ENCODE measurements at regions not wholly inside any gene's neighbourhood (a gene's known extent, or its start where the extent isn't known, plus 50 kb on each side); places are given as distances from the start of the nearest gene placed in this dataset.

GRCh38 chr22:48584170-48584569, 1243.5 kb downstream of the BRD1 start:
- ChIA-PET POLR2A (no interaction called here), CTCF (ENCODE audit: low intra/inter-chr PET ratio, low total read pairs) (no interaction called here)
- Histone ChIP-seq H2AFZ (ENCODE audit: low read length) (no peak overlapping the region), H3K79me2 (ENCODE audit: insufficient read depth, low read length) (no peaks in the 10 kb centered on the region), H3K4me3 (replicated peaks in 1 of 3; ENCODE audit: insufficient read depth in 1 of 3, low read depth in 2 of 3, low read length in 3 of 3) (no peak overlapping the region), H3K9me3 (ENCODE audit: low read length) (no peaks in the 10 kb centered on the region), H3K36me3 (replicated peaks in 1 of 2; ENCODE audit: control insufficient read depth in 1 of 2, insufficient read depth in 2 of 2, low read length in 2 of 2) (no peaks in the 10 kb centered on the region), H3K27me3 (ENCODE audit: control insufficient read depth in 1 of 2, insufficient read depth in 2 of 2, low read length in 2 of 2) (no peaks in the 10 kb centered on the region; a peak in 3 of 5 replicates), H3K9ac (ENCODE audit: insufficient read depth, low read depth, low read length) (no peak overlapping the region), H4K20me1 (ENCODE audit: insufficient read depth, low read length) (no peaks in the 10 kb centered on the region), H3K27ac (ENCODE audit: extremely low read length, insufficient read depth, low read length) (no peak overlapping the region), H3K4me1 (ENCODE audit: insufficient read depth, low read length) (peaks cover 22% of the 10 kb centered on the region), H3K4me2 (ENCODE audit: low read depth, low read length) (no peak overlapping the region)
- in situ Hi-C loops (cut with HindIII; ENCODE audit: extremely low pct_ligation_motif_present, low pct_unique_long_range_greater_than_20kb) (no loop called here), intact Hi-C loops (cut with micrococcal nuclease; ENCODE audit: unreplicated experiment) (no loop called here)
- ATAC-seq (no peak), DNase-seq (ENCODE audit: low spot score) (no peak), FAIRE-seq (peak; percentile 40)
- 91% methylated on average over 3 of the region's 3 CpGs for WGBS (ENCODE audit: low lambda C conversion rate)
- TF ChIP-seq ZNF574 (CRISPR knock-in tag; IDR thresholded peaks at IDR 0.05) (no peak), ZSCAN9 (CRISPR knock-in tag; IDR thresholded peaks at IDR 0.05; ENCODE audit: borderline replicate concordance) (no peak), ZNF646 (CRISPR knock-in tag; IDR thresholded peaks at IDR 0.05) (peak; percentile 67; the same call in 1 of the 2 replicates), MTA1 (CRISPR knock-in tag; IDR thresholded peaks at IDR 0.05; ENCODE audit: borderline replicate concordance) (no peak), HMGXB4 (CRISPR knock-in tag; IDR thresholded peaks at IDR 0.05; ENCODE audit: borderline replicate concordance in 1 of 2, low read depth in 1 of 2) (no peak), RARA (CRISPR knock-in tag; IDR thresholded peaks at IDR 0.05) (no peak), MTF1 (CRISPR knock-in tag; IDR thresholded peaks at IDR 0.05) (no peak)
- BruUV-seq (replicated peaks), result no TSS peak

Measured in HepG2 (cell line).